Natural killer cell (primary cell): ENCODE measurements at regions not wholly inside any gene's neighbourhood (a gene's known extent, or its start where the extent isn't known, plus 50 kb on each side); places are given as distances from the start of the nearest gene placed in this dataset.

Experiments used
- ATAC-seq, 3 donors: fragments of 150-1000 bp in 2 of 3; fragments of 200-7000 bp in 1 of 3; cut with Tn5 transposase; 1 replicate in 1 of 3; 2 replicates in 2 of 3; pipeline ENCODE4 v1.10.0; 2021; ENCODE audit warnings: mild to moderate bottlenecking in 2 of 3, moderate library complexity in 2 of 3
- DNase-seq, 2 donors: peaks; one replicate each; pipeline versions ENCODE4 v3.0.0 to v3.0.0-alpha.2; 2013 to 2021; ENCODE audit warnings: mixed read lengths in 1 of 2
- H3K27ac ChIP-seq: one replicate; pipeline ENCODE4 v1.5.1; 2013; ENCODE audit warnings: mild to moderate bottlenecking, low read length
- H3K27me3 ChIP-seq: one replicate; pipeline ENCODE4 v1.6.1; 2013; ENCODE audit warnings: low read length; ENCODE audit not compliant: control insufficient read depth, insufficient read depth
- H3K36me3 ChIP-seq: one replicate; pipeline ENCODE4 v1.6.1; 2013; ENCODE audit warnings: low read length; ENCODE audit not compliant: control insufficient read depth, insufficient read depth
- H3K4me1 ChIP-seq: one replicate; pipeline ENCODE4 v1.6.1; 2013; ENCODE audit warnings: low read length; ENCODE audit not compliant: control insufficient read depth, insufficient read depth
- H3K4me3 ChIP-seq: one replicate; pipeline ENCODE4 v1.5.1; 2013; ENCODE audit warnings: low read length
- H3K9me3 ChIP-seq: one replicate; pipeline ENCODE4 v1.6.1; 2013; ENCODE audit warnings: low read length; ENCODE audit not compliant: control insufficient read depth, insufficient read depth
- H3K27ac Mint-ChIP-seq, 2 donors: one replicate each; pipeline ENCODE4 v1.8.0; 2022; ENCODE audit warnings: mild to moderate bottlenecking in 2 of 2, mixed read lengths in 2 of 2, moderate library complexity in 1 of 2
- H3K27me3 Mint-ChIP-seq, 2 donors: one replicate each; pipeline ENCODE4 v1.8.0; 2022; ENCODE audit warnings: low read depth in 2 of 2, mixed read lengths in 2 of 2
- H3K36me3 Mint-ChIP-seq: one replicate; pipeline ENCODE4 v1.8.0; 2022; ENCODE audit warnings: mixed read lengths
- H3K4me1 Mint-ChIP-seq, 2 donors: one replicate each; pipeline ENCODE4 v1.8.0; 2022; ENCODE audit warnings: mixed read lengths in 2 of 2
- H3K4me3 Mint-ChIP-seq: one replicate; pipeline ENCODE4 v1.8.0; 2022; ENCODE audit warnings: mild to moderate bottlenecking, moderate library complexity, mixed read lengths
- H3K9me3 Mint-ChIP-seq, 2 donors: one replicate each; pipeline ENCODE4 v1.8.0; 2022; ENCODE audit warnings: mixed read lengths in 2 of 2
- CTCF ChIP-seq: fragments of 200-600 bp; IDR thresholded peaks from one replicate; pipeline ENCODE4 v1.8.0; 2022; ENCODE audit warnings: antibody characterized with exemption
- WGBS: methylation state at CpG from one replicate; pipeline ENCODE4 v1.1.7; 2013; ENCODE audit warnings: missing lambda C conversion rate; ENCODE audit not compliant: insufficient coverage; 5-methylcytosine and 5-hydroxymethylcytosine counted together
- intact Hi-C: fragments of 100-400 bp; cut with micrococcal nuclease; formaldehyde crosslinking; loops from one replicate; pipeline ENCODE4 v1.14.2; 2022

- WGBS = 82% methylated on average over 4 of the region's 4 CpGs
Observed at GRCh38 chr22:27181537-27181936, 524.1 kb downstream of the MIAT start.

DNA sequence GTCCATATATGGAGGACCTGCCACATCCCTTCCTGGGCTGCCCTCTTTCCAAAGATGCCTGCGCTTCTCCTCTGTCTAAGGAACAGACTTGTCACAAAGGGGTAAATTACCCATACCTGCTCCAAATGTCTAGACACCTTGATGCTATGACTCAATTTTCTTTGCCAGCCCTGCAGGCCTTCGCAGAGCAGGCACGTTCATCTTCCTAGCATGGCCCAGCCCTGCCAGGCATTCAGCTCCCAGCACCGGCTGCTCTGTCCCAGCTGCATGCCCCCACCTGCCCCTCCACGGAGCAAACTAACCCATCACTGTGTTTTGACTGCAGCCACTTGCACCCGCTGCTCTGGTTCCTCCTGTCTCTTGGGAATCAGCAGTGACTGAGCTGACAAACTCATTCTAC, 526.1 kb downstream of the MIAT start:
- no peak overlapping the region for H3K4me3 Mint-ChIP-seq
- Histone ChIP-seq H3K27ac (no peak overlapping the region), H3K4me3 (no peak overlapping the region), H3K4me1 (no peaks in the 10 kb centered on the region), H3K27me3 (no peaks in the 10 kb centered on the region), H3K36me3 (no peaks in the 10 kb centered on the region), H3K9me3 (no peaks in the 10 kb centered on the region)
- no peak for TF ChIP-seq CTCF
- H3K4me1 Mint-ChIP-seq = no peaks in the 10 kb centered on the region
- ATAC-seq (no peak), DNase-seq (no peak)
- no peaks in the 10 kb centered on the region for H3K9me3 Mint-ChIP-seq
- intact Hi-C loops = no loop called here
- 88% methylated on average over 6 of the region's 6 CpGs for WGBS
- H3K27ac Mint-ChIP-seq = no peak overlapping the region
- H3K27me3 Mint-ChIP-seq = peaks cover 5 to 10% of the 10 kb centered on the region in 2 donors
- H3K36me3 Mint-ChIP-seq = no peaks in the 10 kb centered on the region

More at GRCh38 chr22:27181537-27181936, 524.1 kb downstream of the MIAT start:
- Histone ChIP-seq H3K36me3 (no peaks in the 10 kb centered on the region), H3K4me3 (no peak overlapping the region), H3K27ac (no peak overlapping the region), H3K27me3 (no peaks in the 10 kb centered on the region), H3K9me3 (no peaks in the 10 kb centered on the region), H3K4me1 (no peaks in the 10 kb centered on the region)
- Mint-ChIP-seq H3K4me3 (no peak overlapping the region), H3K27ac (no peak overlapping the region), H3K9me3 (no peaks in the 10 kb centered on the region), H3K4me1 (no peaks in the 10 kb centered on the region), H3K36me3 (no peaks in the 10 kb centered on the region), H3K27me3 (peaks cover 10 to 19% of the 10 kb centered on the region in 2 donors)
- no peak for DNase-seq
- ATAC-seq = no peak
- TF ChIP-seq CTCF = no peak
- intact Hi-C loops = no loop called here

- WGBS = 100% methylated on average over 2 of the region's 3 CpGs
- Histone ChIP-seq H3K27ac (no peak overlapping the region), H3K36me3 (no peaks in the 10 kb centered on the region), H3K27me3 (no peaks in the 10 kb centered on the region), H3K9me3 (no peaks in the 10 kb centered on the region), H3K4me3 (no peak overlapping the region), H3K4me1 (no peaks in the 10 kb centered on the region)
- intact Hi-C loops = no loop called here
- H3K9me3 Mint-ChIP-seq = no peaks in the 10 kb centered on the region
- DNase-seq = no peak
- H3K4me3 Mint-ChIP-seq = no peak overlapping the region
- no peaks in the 10 kb centered on the region for H3K4me1 Mint-ChIP-seq
- H3K27ac Mint-ChIP-seq = no peak overlapping the region
- peaks cover 7 to 19% of the 10 kb centered on the region in 2 donors for H3K27me3 Mint-ChIP-seq
- TF ChIP-seq CTCF = no peak
- no peaks in the 10 kb centered on the region for H3K36me3 Mint-ChIP-seq
- no peak for ATAC-seq
Observed at GRCh38 chr22:27185099-27185709, 527.8 kb downstream of the MIAT start.

DNA sequence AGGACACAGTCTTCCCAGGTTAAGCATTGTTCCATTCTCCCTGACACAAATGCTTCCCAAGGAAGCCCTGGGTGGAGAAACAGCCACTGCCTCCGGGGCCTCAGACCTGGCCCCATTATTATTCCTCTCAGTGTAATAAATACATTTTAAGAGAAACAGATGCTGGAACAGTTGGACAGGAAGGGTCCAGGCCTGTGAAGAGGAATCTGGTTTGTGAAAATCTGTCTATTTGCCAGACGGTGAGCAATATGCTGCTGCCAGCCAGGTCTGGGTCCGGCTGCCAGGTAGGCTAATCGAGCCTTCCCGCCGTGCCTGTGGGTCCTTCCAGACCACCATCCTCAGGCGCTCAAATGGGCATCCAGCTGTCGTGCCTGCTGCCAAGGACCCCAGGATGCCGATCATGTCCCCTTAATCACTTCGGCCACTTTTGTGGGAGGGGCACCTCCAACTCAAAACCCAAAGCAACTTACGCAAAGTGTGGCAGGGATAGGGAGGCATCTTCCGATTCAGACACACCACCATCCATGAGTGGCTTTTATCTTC, 528.4 kb downstream of the MIAT start:
- Histone ChIP-seq H3K4me3 (no peak overlapping the region), H3K27me3 (no peaks in the 10 kb centered on the region), H3K9me3 (no peaks in the 10 kb centered on the region), H3K4me1 (no peaks in the 10 kb centered on the region), H3K27ac (no peak overlapping the region), H3K36me3 (no peaks in the 10 kb centered on the region)
- Mint-ChIP-seq H3K36me3 (no peaks in the 10 kb centered on the region), H3K4me3 (no peak overlapping the region), H3K27me3 (peaks cover 10 to 23% of the 10 kb centered on the region in 2 donors), H3K9me3 (peaks cover 0 to 2% of the 10 kb centered on the region in 2 donors), H3K27ac (no peak overlapping the region), H3K4me1 (no peaks in the 10 kb centered on the region)
- no peak for ATAC-seq
- no peak for DNase-seq
- intact Hi-C loops = no loop called here
- WGBS = 90% methylated on average over 11 of the region's 12 CpGs
- TF ChIP-seq CTCF = no peak
